GM19043 (cell line): ENCODE measurements at regions not wholly inside any gene's neighbourhood (a gene's known extent, or its start where the extent isn't known, plus 50 kb on each side); places are given as distances from the start of the nearest gene placed in this dataset.
"Not testable (repeated sequence)": the region's sequence is repeated elsewhere in the genome, so short reads cannot be mapped to it uniquely, and the experiment has no call there.

Source experiments
- ATAC-seq: cut with Tn5 transposase; IDR thresholded peaks from one replicate; pipeline ENCODE4 v1.9.1; 2021; ENCODE audit warnings: low read depth; ENCODE audit not compliant: unreplicated experiment

DNA sequence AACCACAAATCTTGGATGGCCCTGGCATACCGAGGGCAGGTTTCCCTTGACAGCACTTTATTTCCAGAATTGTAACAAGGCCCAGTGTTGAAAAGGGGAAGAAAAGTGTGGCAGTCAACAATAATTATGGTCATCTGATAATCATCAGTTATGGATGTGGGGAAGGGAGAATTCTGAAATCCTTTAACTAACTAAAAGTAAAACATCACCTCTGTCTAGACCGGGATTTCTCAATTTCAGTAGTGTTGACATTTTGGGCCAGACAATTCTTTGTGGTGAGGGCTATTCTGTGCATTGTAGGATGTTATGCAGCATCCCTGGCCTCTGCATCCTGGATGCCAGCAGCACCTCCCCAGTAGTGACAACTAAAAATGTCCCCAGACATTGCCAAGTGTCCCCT is 140.4 kb downstream of the PSAT1 start:
- ATAC-seq: no peak

DNA sequence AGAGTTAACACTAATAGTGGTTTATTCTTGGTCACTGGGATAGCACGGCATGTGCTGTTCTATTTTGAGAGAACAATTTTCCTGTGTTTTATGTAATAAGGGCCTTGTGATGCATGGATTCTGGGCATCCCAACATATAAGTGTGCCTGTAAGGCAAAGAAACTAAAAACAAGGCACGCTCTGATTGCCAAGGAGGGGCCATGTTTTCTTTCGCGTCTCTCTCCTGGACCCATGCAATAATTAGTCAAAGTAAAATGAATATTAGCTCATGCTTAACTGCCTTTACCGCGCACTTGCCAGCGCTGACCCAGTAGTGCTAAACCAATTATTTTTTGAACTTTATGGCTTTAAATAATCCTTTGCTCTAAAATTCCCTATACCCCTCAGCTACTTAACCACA is 140.9 kb downstream of the PSAT1 start:
- no peak for ATAC-seq

GRCh38 chr9:78438211-78438610 is 141.3 kb downstream of the PSAT1 start:
- ATAC-seq: no peak

DNA sequence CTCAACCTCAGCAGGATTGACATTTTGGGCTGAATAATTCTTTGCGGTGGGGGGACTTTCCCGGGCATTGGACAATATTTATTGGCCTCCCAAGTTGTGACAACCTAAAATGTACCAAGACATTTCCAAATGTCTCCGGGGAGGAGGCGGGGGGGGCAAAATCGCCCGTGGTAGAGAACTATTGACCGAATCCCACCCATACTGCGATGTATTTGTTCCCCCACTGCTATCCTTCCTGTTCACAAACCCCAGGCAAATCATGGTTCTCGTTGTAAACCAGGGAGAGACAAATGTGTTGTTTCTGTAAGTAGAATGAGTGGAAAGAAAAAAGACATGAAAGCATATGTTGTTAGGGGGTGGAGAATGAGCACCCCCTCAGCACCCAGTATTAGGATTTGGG is 141.9 kb downstream of the PSAT1 start:
- no peak for ATAC-seq

- ATAC-seq: peak; percentile 66
Observed at GRCh38 chr9:78439190-78439865, 142.4 kb downstream of the PSAT1 start.

DNA sequence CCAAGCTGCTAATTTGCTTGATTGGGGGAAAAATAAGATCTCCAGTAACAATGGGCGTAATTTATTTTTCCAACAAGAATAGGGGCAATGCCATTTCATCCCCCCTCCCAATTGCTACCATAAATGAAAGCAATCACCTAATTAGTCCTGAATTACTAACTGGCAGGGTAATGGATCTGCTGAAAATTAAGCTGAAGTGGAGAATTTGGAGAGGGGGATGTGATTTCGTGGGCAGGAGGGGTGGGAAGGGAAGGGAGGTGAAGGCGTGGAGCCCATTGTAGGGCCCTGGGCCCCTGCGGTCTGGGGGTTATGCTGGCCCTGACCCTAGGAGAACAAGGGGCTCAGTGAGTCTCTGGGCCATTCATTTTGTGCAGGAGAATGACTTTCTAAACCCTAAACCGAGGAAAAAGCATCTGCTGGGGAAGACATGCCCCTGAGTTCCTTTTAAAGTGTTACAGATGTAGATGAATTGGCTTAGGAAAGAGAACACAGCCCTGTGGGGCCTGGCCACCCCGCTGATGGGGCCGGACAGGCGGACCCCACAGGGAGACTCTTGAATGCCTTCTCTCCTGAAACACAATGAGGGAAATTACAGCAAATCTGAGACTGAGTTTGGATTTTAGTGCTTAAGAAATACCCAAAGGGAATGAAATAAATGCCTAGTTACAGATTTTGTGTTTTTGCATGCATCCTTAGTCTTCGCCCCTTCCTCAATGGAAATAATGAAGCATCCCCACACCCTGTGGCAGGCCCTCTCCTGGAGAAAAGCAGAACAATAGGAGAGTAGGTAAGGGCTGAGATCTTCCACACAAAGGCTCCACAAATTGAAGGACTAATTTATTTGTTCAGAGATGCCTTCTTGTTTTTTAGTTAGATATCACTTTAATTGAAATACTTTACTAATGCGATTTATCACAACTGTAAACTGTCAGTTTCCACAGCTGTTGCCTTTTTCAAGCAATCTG is 143.2 kb downstream of the PSAT1 start:
- no peak for ATAC-seq

GRCh38 chr9:78441396-78441795 is 144.5 kb downstream of the PSAT1 start:
- no peak for ATAC-seq

DNA sequence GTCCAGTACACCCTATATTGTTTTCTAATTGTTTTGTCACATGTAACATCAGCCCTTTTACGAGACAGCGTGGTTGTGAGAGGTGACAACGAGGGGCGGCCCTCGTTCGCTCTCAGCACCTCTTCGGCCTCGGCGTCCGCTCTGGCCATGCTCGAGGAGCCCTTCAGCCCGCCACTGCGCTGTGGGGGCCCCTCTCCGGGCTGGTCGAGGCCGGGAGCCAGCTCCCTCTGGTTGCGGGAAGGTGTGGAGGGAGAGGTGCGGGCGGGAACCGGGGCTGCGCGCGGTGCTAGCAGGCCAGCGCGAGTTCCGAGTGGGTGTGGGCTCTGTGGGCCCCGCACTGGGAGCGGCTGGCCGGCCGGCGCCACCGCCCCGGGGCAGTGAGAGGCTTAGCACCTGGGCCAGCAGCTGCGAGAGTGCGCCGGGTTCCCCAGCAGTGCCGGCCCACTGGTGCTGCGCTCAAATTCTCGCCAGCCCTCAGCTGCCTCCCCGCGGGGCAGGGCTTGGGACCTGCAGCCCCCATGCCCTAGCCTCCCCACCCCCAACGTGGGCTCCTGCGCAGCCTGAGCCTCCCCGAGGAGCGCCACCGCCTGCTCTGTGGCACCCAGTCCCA is 145.0 kb downstream of the PSAT1 start:
- ATAC-seq: no peak

GRCh38 chr9:78442577-78442976 is 145.7 kb downstream of the PSAT1 start:
- ATAC-seq: not testable (repeated sequence)

DNA sequence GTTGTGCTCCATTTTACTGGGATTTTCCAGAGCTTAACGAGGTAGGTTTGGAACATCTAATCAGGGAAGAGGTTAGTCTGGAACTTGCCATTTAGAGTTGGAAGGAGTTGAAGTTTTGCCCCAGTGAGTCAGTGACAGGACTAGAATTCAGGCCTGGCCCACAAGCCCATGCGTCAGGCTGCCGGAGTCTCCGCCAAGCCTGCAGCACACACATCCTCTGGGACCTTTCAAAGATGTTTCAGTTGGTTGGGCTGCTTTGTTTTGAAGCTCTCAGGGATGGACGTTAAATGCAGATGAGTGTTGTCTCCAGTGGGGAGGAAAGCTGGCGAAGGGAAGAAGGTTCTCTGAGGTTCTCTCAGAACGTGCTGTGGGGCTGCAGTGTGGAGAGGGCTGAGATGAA is 147.0 kb downstream of the PSAT1 start:
- no peak for ATAC-seq

- ATAC-seq: no peak
Observed at GRCh38 chr9:78448960-78449673, 152.2 kb downstream of the PSAT1 start.

- ATAC-seq: no peak
Observed at GRCh38 chr9:78453450-78453849, 156.5 kb downstream of the PSAT1 start.

GRCh38 chr9:78462611-78463010 is 165.7 kb downstream of the PSAT1 start:
- no peak for ATAC-seq

DNA sequence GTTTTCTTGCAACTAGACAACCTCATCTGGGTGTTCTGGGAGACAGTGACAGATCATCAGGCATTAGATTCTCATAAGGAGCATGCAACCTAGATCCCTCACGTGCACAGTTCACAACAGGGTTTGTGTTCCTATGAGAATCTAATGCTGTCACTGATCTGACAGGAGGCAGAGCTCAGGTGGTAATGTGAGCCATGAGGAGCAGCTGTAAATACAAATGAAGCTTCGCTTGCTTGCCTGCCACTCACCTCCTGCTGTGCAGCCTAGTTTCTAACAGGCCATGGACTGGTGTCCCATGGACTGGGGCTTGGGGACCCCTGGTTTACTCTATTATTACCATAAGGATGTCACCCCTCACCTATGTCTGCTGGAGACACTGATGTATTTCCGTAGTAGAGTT is 166.8 kb downstream of the PSAT1 start:
- ATAC-seq: no peak

DNA sequence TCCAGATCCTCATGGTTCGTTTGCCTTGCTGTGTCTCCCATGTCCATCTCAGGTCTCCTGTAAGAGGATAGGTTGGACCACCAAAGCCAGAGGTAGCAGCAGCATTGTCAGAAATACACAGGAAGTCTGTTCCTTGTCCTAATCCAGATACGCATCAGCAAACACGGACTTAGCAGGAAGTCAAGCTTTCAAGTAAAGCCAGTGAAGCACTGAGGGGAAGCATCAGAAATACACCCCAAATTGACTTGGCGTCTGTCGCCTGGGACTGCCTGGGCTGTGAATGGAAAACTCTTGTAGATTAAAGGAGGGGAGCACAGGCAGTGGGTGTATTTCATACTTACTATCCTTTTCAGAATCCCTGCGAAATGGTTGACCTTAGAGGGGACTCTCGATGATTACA is 171.3 kb downstream of the PSAT1 start:
- no peak for ATAC-seq

DNA sequence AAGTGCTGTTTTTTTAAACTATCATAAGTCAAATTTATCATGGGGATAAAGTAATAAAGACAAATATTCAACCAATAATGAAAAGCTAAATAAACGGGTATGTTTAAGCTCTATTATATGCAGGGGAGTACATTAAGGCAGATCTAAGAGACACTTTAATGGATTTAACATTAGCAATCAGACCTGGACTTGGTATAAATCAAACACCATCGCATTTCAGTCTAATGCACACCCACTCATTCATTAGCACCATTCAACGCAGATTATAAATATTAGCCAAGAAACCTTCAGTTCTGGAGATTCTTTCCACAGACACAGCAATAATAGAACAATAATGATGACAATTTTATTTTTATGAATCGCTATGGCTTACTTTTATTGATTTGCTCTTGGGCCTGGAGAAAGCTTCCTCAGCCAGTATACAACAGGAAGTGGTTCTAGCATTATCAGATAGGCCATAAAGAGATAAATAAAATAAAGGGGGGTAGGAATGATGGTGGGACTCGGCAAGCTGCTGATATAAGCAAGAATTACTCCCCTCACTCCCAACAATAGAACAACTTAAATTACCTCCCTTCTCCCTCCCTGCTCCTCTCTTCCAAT is 172.2 kb downstream of the PSAT1 start:
- no peak for ATAC-seq

DNA sequence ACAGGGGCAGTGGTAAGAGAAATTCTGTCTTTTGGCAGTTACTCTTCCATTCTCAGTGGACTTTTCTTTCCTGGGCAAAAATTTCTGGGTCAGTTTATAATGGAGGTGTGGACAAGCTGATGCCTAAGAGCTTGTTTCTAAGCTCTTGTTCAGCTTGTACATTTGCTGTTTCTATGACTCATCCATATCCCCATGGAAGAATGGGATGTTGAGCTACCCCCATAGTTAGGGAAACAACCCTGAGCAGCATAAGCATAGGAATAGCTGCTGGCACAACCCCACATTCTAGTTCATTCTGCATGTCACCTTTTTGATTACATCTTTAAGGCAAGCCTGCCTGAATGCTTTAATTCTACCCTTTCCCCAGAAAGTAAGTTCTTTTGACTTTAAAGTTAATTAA is 173.3 kb downstream of the PSAT1 start:
- no peak for ATAC-seq

GRCh38 chr9:78470741-78471140 is 173.8 kb downstream of the PSAT1 start:
- ATAC-seq: no peak

GRCh38 chr9:78472111-78472510 is 175.2 kb downstream of the PSAT1 start:
- no peak for ATAC-seq

DNA sequence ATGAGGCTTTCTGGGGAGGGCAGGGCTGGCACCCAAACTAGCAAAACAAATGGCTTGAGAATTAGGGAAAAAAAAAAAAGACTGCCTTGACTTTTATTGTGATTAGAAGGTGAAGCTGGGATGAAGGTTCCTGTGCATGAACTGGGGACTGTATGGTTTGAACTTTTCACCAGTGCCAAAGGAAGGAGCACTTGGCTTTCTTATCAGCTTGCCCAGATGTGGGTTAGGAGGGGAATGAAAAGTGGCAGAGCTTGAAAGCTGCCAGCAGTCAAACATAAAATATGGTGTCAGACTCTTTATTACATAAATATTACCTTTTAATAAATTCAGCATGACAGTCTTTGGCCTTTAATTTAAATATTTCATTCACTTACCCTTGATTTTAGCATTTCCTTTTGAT is 182.5 kb downstream of the PSAT1 start:
- no peak for ATAC-seq
